Large intestine (tissue), 3 donors: ENCODE measurements at regions not wholly inside any gene's neighbourhood (a gene's known extent, or its start where the extent isn't known, plus 50 kb on each side); places are given as distances from the start of the nearest gene placed in this dataset.
"Not testable (repeated sequence)": the region's sequence is repeated elsewhere in the genome, so short reads cannot be mapped to it uniquely, and the experiment has no call there.

Experiments
- DNase-seq, 2 donors: peaks; one replicate each; pipeline versions ENCODE4 v3.0.0 to v3.0.0-alpha.2; 2013
- H3K27ac ChIP-seq: one replicate; pipeline ENCODE4 v1.5.1; 2013; ENCODE audit warnings: low read length
- H3K27me3 ChIP-seq: 2 replicates; pipeline ENCODE4 v1.6.1; 2013; ENCODE audit warnings: low read length; ENCODE audit not compliant: control insufficient read depth, insufficient read depth
- H3K36me3 ChIP-seq: 2 replicates; pipeline ENCODE4 v1.6.1; 2013; ENCODE audit warnings: low read length; ENCODE audit not compliant: control insufficient read depth, insufficient read depth
- H3K4me1 ChIP-seq: one replicate; pipeline ENCODE4 v1.6.1; 2013; ENCODE audit warnings: low read length; ENCODE audit not compliant: control insufficient read depth, insufficient read depth
- H3K4me3 ChIP-seq: one replicate; pipeline ENCODE4 v1.5.1; 2013; ENCODE audit warnings: low read length
- H3K9me3 ChIP-seq: one replicate; pipeline ENCODE4 v1.6.1; 2013; ENCODE audit warnings: mild to moderate bottlenecking, low read depth, low read length, moderate library complexity; ENCODE audit not compliant: control insufficient read depth
- WGBS: methylation state at CpG from one replicate; pipeline ENCODE4 v1.1.5; 2013; ENCODE audit warnings: low lambda C conversion rate; ENCODE audit not compliant: insufficient coverage; 5-methylcytosine and 5-hydroxymethylcytosine counted together

GRCh38 chr10:36464291-36464690 lies 661.1 kb upstream of the ANKRD30A start:
- Histone ChIP-seq H3K27ac (no peak overlapping the region), H3K9me3 (no peaks in the 10 kb centered on the region), H3K4me3 (no peak overlapping the region), H3K27me3 (no peaks in the 10 kb centered on the region), H3K4me1 (no peaks in the 10 kb centered on the region), H3K36me3 (no peaks in the 10 kb centered on the region)
- DNase-seq: no peak
- 83% methylated on average over 1 of the region's 1 CpG for WGBS

GRCh38 chr10:36463390-36463789 lies 662.0 kb upstream of the ANKRD30A start:
- H3K9me3 ChIP-seq: no peaks in the 10 kb centered on the region
- no CpG with 5 or more reads among the region's 2 CpGs for WGBS
- DNase-seq: no peak
- no peaks in the 10 kb centered on the region for H3K36me3 ChIP-seq
- H3K4me3 ChIP-seq: no peak overlapping the region
- no peak overlapping the region for H3K27ac ChIP-seq
- H3K4me1 ChIP-seq: no peaks in the 10 kb centered on the region
- no peaks in the 10 kb centered on the region for H3K27me3 ChIP-seq

GRCh38 chr10:36462194-36462593 lies 663.2 kb upstream of the ANKRD30A start:
- Histone ChIP-seq H3K4me3 (no peak overlapping the region), H3K36me3 (no peaks in the 10 kb centered on the region), H3K27me3 (no peaks in the 10 kb centered on the region), H3K9me3 (no peaks in the 10 kb centered on the region), H3K27ac (no peak overlapping the region), H3K4me1 (no peaks in the 10 kb centered on the region)
- DNase-seq: no peak
- 40% methylated on average over 1 of the region's 1 CpG for WGBS

GRCh38 chr10:36458437-36458836 lies 667.0 kb upstream of the ANKRD30A start:
- H3K27me3 ChIP-seq, H3K27ac ChIP-seq, H3K36me3 ChIP-seq, H3K9me3 ChIP-seq, H3K4me1 ChIP-seq, DNase-seq, H3K4me3 ChIP-seq: not testable (repeated sequence)

- Histone ChIP-seq H3K4me3 (no peak overlapping the region), H3K9me3 (no peaks in the 10 kb centered on the region), H3K36me3 (no peaks in the 10 kb centered on the region), H3K4me1 (no peaks in the 10 kb centered on the region), H3K27me3 (no peaks in the 10 kb centered on the region), H3K27ac (no peak overlapping the region)
- WGBS: no CpG with 5 or more reads among the region's 1 CpG
- no peak for DNase-seq
Observed at GRCh38 chr10:36457751-36458150, 667.6 kb upstream of the ANKRD30A start.

GRCh38 chr10:36455526-36456133 lies 669.8 kb upstream of the ANKRD30A start:
- H3K27ac ChIP-seq: no peak overlapping the region
- no peaks in the 10 kb centered on the region for H3K27me3 ChIP-seq
- DNase-seq: no peak
- no peak overlapping the region for H3K4me3 ChIP-seq
- 56% methylated on average over 2 of the region's 3 CpGs for WGBS
- no peaks in the 10 kb centered on the region for H3K9me3 ChIP-seq
- no peaks in the 10 kb centered on the region for H3K4me1 ChIP-seq
- H3K36me3 ChIP-seq: no peaks in the 10 kb centered on the region

- Histone ChIP-seq H3K36me3 (no peaks in the 10 kb centered on the region), H3K4me3 (no peak overlapping the region), H3K27ac (no peak overlapping the region), H3K4me1 (no peaks in the 10 kb centered on the region), H3K9me3 (no peaks in the 10 kb centered on the region), H3K27me3 (no peaks in the 10 kb centered on the region)
- DNase-seq: no peak
- no CpG with 5 or more reads among the region's 4 CpGs for WGBS
Observed at GRCh38 chr10:36452851-36453250, 672.5 kb upstream of the ANKRD30A start.

- no peak overlapping the region for H3K27ac ChIP-seq
- WGBS: 100% methylated on average over 1 of the region's 8 CpGs
- H3K9me3 ChIP-seq: no peaks in the 10 kb centered on the region
- H3K27me3 ChIP-seq: no peaks in the 10 kb centered on the region
- H3K36me3 ChIP-seq: no peaks in the 10 kb centered on the region
- no peak overlapping the region for H3K4me3 ChIP-seq
- DNase-seq: no peak
- no peaks in the 10 kb centered on the region for H3K4me1 ChIP-seq
Observed at GRCh38 chr10:36451391-36451970, 673.9 kb upstream of the ANKRD30A start.

- Histone ChIP-seq H3K4me3 (no peak overlapping the region), H3K36me3 (no peaks in the 10 kb centered on the region), H3K27me3 (no peaks in the 10 kb centered on the region), H3K27ac (no peak overlapping the region), H3K4me1 (no peaks in the 10 kb centered on the region), H3K9me3 (no peaks in the 10 kb centered on the region)
- peak; percentile 9 to 13 for DNase-seq
- 75% methylated on average over 2 of the region's 8 CpGs for WGBS
Observed at GRCh38 chr10:36450380-36450779, 675.0 kb upstream of the ANKRD30A start.

- Histone ChIP-seq H3K4me1 (no peaks in the 10 kb centered on the region), H3K27me3 (no peaks in the 10 kb centered on the region), H3K4me3 (no peak overlapping the region), H3K36me3 (no peaks in the 10 kb centered on the region), H3K9me3 (no peaks in the 10 kb centered on the region), H3K27ac (no peak overlapping the region)
- WGBS: 44% methylated on average over 3 of the region's 11 CpGs
- no peak for DNase-seq
Observed at GRCh38 chr10:36448760-36449691, 676.4 kb upstream of the ANKRD30A start.
